Kidney epithelial cell (primary cell): ENCODE measurements at regions not wholly inside any gene's neighbourhood (a gene's known extent, or its start where the extent isn't known, plus 50 kb on each side); places are given as distances from the start of the nearest gene placed in this dataset.

Experiments
- DNase-seq: peaks from one replicate; pipeline ENCODE4 v3.0.0-alpha.2; 2010; ENCODE audit warnings: low read depth
- H3K27me3 ChIP-seq: 2 replicates; pipeline ENCODE4 v1.6.0; 2011; ENCODE audit warnings: low read length; ENCODE audit not compliant: control insufficient read depth, insufficient read depth
- H3K36me3 ChIP-seq: 2 replicates; pipeline ENCODE4 v1.5.1; 2011; ENCODE audit warnings: low read length; ENCODE audit not compliant: control insufficient read depth, insufficient read depth
- H3K4me3 ChIP-seq: 2 replicates; pipeline ENCODE4 v1.5.1; 2011; ENCODE audit warnings: low read depth, mild to moderate bottlenecking, control low read depth, low read length
- TF ChIP-seq, protein P1 (sequence below): IDR thresholded peaks from 2 replicates; pipeline ENCODE4 v1.5.1; 2011; ENCODE audit warnings: mild to moderate bottlenecking, moderate library complexity, low read length, control low read depth, inconsistent platforms; ENCODE audit not compliant: insufficient read depth, poor library complexity, severe bottlenecking

DNA sequence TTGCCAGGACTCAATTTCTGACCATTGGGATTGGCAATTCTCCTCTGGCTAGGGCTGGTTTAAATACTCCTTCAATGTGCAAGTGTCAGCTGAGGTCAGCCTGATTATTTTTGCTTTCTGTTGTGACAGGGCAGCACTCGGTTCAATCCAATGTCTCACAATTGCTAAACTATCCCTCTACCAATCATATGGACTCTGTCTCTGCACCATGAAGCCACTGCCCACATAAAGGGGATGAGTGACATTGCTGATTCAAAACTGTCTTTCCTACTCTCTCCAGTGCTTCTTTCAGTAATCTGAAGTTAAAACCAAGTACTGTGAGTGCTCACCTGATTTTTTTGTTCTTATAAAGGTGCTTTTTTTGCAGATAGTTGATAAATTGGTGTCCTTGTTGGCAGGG is 1030.7 kb downstream of the GLUD2 start:
- no peaks in the 10 kb centered on the region for H3K27me3 ChIP-seq
- no peak for DNase-seq
- TF ChIP-seq, protein P1, sequence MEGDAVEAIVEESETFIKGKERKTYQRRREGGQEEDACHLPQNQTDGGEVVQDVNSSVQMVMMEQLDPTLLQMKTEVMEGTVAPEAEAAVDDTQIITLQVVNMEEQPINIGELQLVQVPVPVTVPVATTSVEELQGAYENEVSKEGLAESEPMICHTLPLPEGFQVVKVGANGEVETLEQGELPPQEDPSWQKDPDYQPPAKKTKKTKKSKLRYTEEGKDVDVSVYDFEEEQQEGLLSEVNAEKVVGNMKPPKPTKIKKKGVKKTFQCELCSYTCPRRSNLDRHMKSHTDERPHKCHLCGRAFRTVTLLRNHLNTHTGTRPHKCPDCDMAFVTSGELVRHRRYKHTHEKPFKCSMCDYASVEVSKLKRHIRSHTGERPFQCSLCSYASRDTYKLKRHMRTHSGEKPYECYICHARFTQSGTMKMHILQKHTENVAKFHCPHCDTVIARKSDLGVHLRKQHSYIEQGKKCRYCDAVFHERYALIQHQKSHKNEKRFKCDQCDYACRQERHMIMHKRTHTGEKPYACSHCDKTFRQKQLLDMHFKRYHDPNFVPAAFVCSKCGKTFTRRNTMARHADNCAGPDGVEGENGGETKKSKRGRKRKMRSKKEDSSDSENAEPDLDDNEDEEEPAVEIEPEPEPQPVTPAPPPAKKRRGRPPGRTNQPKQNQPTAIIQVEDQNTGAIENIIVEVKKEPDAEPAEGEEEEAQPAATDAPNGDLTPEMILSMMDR: no peak
- H3K36me3 ChIP-seq: no peaks in the 10 kb centered on the region
- no peak overlapping the region for H3K4me3 ChIP-seq

DNA sequence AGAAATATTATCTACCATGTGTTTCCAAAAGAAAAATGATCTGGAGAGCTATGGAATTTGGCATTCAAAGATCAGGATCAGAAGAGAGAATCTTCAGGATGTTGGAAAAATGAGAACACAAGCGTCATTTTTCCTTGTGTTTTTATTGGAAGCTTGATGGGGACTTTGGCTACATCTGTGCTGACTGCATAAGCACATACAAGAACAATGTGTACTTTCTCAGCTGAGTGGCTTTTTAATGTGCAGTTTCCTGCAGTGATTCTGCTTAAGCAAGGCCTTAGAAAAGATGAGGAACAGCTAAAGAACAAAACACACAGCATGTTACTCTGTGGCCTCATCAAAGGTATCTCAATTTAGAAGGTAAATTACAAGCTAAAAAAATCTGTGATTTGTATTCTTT is 1039.9 kb downstream of the GLUD2 start:
- Histone ChIP-seq H3K4me3 (no peak overlapping the region), H3K36me3 (no peaks in the 10 kb centered on the region), H3K27me3 (no peaks in the 10 kb centered on the region)
- TF ChIP-seq, protein P1: no peak
- no peak for DNase-seq

DNA sequence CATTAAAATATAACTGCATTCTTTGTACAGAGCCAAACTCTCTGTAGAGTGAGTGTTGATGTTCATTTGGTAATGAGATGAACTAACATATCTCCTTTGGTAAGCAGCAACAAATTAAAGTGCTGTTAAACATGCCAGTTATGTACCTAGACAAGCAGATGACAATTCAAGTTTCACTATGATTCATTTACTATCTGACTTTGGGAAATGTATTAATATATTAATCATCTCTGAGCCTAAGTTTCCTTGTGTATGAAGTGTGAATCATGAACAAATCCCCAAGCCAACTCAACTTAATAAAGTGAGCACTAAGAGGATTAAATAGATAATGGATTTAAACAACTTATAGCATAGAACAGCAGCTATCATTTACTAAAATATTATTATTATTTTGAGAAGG is 1044.2 kb downstream of the GLUD2 start:
- Histone ChIP-seq H3K36me3 (no peaks in the 10 kb centered on the region), H3K4me3 (no peak overlapping the region), H3K27me3 (no peaks in the 10 kb centered on the region)
- no peak for DNase-seq
- TF ChIP-seq, protein P1: no peak

- DNase-seq: no peak
- Histone ChIP-seq H3K27me3 (no peaks in the 10 kb centered on the region), H3K4me3 (no peak overlapping the region), H3K36me3 (no peaks in the 10 kb centered on the region)
- TF ChIP-seq, protein P1: no peak
Observed at GRCh38 chrX:122092360-122092759, 1045.0 kb downstream of the GLUD2 start.

GRCh38 chrX:122092978-122093377 is 1045.6 kb downstream of the GLUD2 start:
- DNase-seq: no peak
- no peak overlapping the region for H3K4me3 ChIP-seq
- H3K36me3 ChIP-seq: no peaks in the 10 kb centered on the region
- TF ChIP-seq, protein P1: no peak
- no peaks in the 10 kb centered on the region for H3K27me3 ChIP-seq

- no peak for DNase-seq
- TF ChIP-seq, protein P1: no peak
Observed at GRCh38 chrX:122094611-122095010, 1047.2 kb downstream of the GLUD2 start.

More at GRCh38 chrX:122094611-122095010, 1047.2 kb downstream of the GLUD2 start:
- Histone ChIP-seq H3K36me3 (no peaks in the 10 kb centered on the region), H3K27me3 (no peaks in the 10 kb centered on the region), H3K4me3 (no peak overlapping the region)
